Osteocyte (in vitro differentiated cells): ENCODE measurements at regions not wholly inside any gene's neighbourhood (a gene's known extent, or its start where the extent isn't known, plus 50 kb on each side); places are given as distances from the start of the nearest gene placed in this dataset.

Experiments used
- DNase-seq: peaks from one replicate; pipeline ENCODE4 v3.0.0; 2021; ENCODE audit warnings: mixed read lengths; ENCODE audit not compliant: unreplicated experiment; ENCODE audit errors: extremely low spot score
- H3K27ac Mint-ChIP-seq: one replicate; pipeline ENCODE4 v1.8.0; 2021; ENCODE audit warnings: mild to moderate bottlenecking, mixed read lengths; ENCODE audit not compliant: unreplicated experiment
- H3K27me3 Mint-ChIP-seq: one replicate; pipeline ENCODE4 v1.8.0; 2021; ENCODE audit warnings: mixed read lengths; ENCODE audit not compliant: unreplicated experiment
- H3K36me3 Mint-ChIP-seq: one replicate; pipeline ENCODE4 v1.8.0; 2021; ENCODE audit warnings: mixed read lengths; ENCODE audit not compliant: unreplicated experiment
- H3K4me1 Mint-ChIP-seq: one replicate; pipeline ENCODE4 v1.8.0; 2021; ENCODE audit warnings: mixed read lengths; ENCODE audit not compliant: unreplicated experiment
- H3K4me3 Mint-ChIP-seq: one replicate; pipeline ENCODE4 v1.8.0; 2021; ENCODE audit warnings: mild to moderate bottlenecking, moderate library complexity, mixed read lengths; ENCODE audit not compliant: unreplicated experiment
- H3K9me3 Mint-ChIP-seq: one replicate; pipeline ENCODE4 v1.8.0; 2021; ENCODE audit warnings: mixed read lengths; ENCODE audit not compliant: unreplicated experiment
- CTCF ChIP-seq: fragments of 200-600 bp; sonication (generic); IDR thresholded peaks from 2 replicates; pipeline ENCODE4 v1.5.0; 2021; ENCODE audit warnings: antibody characterized with exemption, mild to moderate bottlenecking, moderate library complexity

GRCh38 chr2:204359076-204359475 is 186.2 kb upstream of the PARD3B start:
- no peaks in the 10 kb centered on the region for H3K36me3 Mint-ChIP-seq
- no peak for TF ChIP-seq CTCF
- no peak overlapping the region for H3K27ac Mint-ChIP-seq
- no peaks in the 10 kb centered on the region for H3K4me1 Mint-ChIP-seq
- no peak for DNase-seq
- no peaks in the 10 kb centered on the region for H3K27me3 Mint-ChIP-seq
- H3K4me3 Mint-ChIP-seq: no peak overlapping the region
- H3K9me3 Mint-ChIP-seq: no peaks in the 10 kb centered on the region

- no peaks in the 10 kb centered on the region for H3K9me3 Mint-ChIP-seq
- H3K4me1 Mint-ChIP-seq: no peaks in the 10 kb centered on the region
- DNase-seq: no peak
- TF ChIP-seq CTCF: no peak
- H3K27ac Mint-ChIP-seq: no peak overlapping the region
- H3K27me3 Mint-ChIP-seq: no peaks in the 10 kb centered on the region
- H3K36me3 Mint-ChIP-seq: no peaks in the 10 kb centered on the region
- H3K4me3 Mint-ChIP-seq: no peak overlapping the region
These were observed 184.9 kb upstream of the PARD3B start for GRCh38 chr2:204360218-204361007.

- H3K4me3 Mint-ChIP-seq: no peak overlapping the region
- no peak for TF ChIP-seq CTCF
- H3K27ac Mint-ChIP-seq: no peak overlapping the region
- H3K4me1 Mint-ChIP-seq: peaks cover 5% of the 10 kb centered on the region
- no peaks in the 10 kb centered on the region for H3K9me3 Mint-ChIP-seq
- H3K36me3 Mint-ChIP-seq: no peaks in the 10 kb centered on the region
- no peak for DNase-seq
- H3K27me3 Mint-ChIP-seq: no peaks in the 10 kb centered on the region
These were observed 183.5 kb upstream of the PARD3B start for GRCh38 chr2:204361738-204362137.

- no peaks in the 10 kb centered on the region for H3K27me3 Mint-ChIP-seq
- no peak overlapping the region for H3K4me3 Mint-ChIP-seq
- no peak overlapping the region for H3K27ac Mint-ChIP-seq
These were observed 182.7 kb upstream of the PARD3B start for GRCh38 chr2:204362581-204362980.

More at GRCh38 chr2:204362581-204362980, 182.7 kb upstream of the PARD3B start:
- no peak for DNase-seq
- H3K9me3 Mint-ChIP-seq: no peaks in the 10 kb centered on the region
- H3K36me3 Mint-ChIP-seq: no peaks in the 10 kb centered on the region
- no peak for TF ChIP-seq CTCF
- peaks cover 5% of the 10 kb centered on the region for H3K4me1 Mint-ChIP-seq
